ENCODE measurements at regions not wholly inside any gene's neighbourhood (a gene's known extent, or its start where the extent isn't known, plus 50 kb on each side); places are given as distances from the start of the nearest gene placed in this dataset.

DNA sequence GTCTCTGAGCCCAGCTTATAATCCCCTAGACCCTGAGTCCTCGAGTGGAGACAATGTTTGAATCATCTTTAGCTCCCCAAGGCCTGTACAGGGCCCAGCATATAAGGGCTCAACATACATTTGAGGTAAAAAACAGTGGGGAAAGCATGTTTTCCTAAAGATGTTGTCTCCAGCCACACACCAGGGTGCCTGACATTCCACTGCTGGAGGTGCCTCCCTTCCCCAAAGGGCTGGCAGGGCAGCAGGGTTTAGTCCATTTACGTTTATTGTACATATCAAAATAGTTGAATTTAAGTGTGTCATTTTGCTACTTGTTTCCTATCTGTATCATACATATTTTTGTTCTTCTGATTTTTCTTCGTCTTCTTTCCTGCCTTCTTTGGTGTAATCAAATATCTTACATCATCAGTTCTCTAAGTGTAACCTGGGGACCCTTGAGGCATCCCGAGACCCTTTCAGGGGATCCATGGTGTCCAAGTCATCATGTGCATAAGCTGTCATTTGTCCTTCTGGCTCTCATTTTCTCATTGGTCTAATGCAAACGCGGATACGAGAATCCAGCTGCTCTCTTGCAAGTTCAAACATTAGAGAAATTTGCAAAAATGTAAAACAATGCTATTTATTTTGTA lies 101.6 kb downstream of the PDGFA start:
- H3K27ac ChIP-seq (ENCODE audit: low read depth in 1 of 2, low read length in 2 of 2): no peak overlapping the region
- no peaks in the 10 kb centered on the region for H3K79me2 ChIP-seq (ENCODE audit: insufficient read depth, low read length)
- H3K9me3 Mint-ChIP-seq: peaks cover 13 to 38% (median 15%) of the 10 kb centered on the region in 7 donors
- no peaks in the 10 kb centered on the region for H3K36me3 ChIP-seq (replicated peaks in 1 of 2; ENCODE audit: control insufficient read depth in 1 of 2, insufficient read depth in 2 of 2, low read length in 2 of 2)
- WGBS (ENCODE audit: insufficient coverage): 80% methylated on average over 1 of the region's 7 CpGs
- H3K27me3 ChIP-seq (ENCODE audit: control insufficient read depth in 2 of 2, insufficient read depth in 2 of 2, low read length in 2 of 2): no peaks in the 10 kb centered on the region
- intact Hi-C loops (cut with micrococcal nuclease): no loop called here
- no peaks in the 10 kb centered on the region for H3K4me1 Mint-ChIP-seq
- no peak overlapping the region for H2AFZ ChIP-seq (ENCODE audit: insufficient read depth, low read depth, low read length, poor library complexity, severe bottlenecking)
- no peak overlapping the region for H3K4me3 Mint-ChIP-seq
- no peak for DNase-seq
- H3K36me3 Mint-ChIP-seq: no peaks in the 10 kb centered on the region
- no peaks in the 10 kb centered on the region for H3K4me1 ChIP-seq (ENCODE audit: control insufficient read depth in 1 of 2, insufficient read depth in 2 of 2, low read length in 2 of 2)
- TF ChIP-seq, protein P1, sequence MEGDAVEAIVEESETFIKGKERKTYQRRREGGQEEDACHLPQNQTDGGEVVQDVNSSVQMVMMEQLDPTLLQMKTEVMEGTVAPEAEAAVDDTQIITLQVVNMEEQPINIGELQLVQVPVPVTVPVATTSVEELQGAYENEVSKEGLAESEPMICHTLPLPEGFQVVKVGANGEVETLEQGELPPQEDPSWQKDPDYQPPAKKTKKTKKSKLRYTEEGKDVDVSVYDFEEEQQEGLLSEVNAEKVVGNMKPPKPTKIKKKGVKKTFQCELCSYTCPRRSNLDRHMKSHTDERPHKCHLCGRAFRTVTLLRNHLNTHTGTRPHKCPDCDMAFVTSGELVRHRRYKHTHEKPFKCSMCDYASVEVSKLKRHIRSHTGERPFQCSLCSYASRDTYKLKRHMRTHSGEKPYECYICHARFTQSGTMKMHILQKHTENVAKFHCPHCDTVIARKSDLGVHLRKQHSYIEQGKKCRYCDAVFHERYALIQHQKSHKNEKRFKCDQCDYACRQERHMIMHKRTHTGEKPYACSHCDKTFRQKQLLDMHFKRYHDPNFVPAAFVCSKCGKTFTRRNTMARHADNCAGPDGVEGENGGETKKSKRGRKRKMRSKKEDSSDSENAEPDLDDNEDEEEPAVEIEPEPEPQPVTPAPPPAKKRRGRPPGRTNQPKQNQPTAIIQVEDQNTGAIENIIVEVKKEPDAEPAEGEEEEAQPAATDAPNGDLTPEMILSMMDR (IDR thresholded peaks at IDR 0.05): no peak
- no peak overlapping the region for H3K4me3 ChIP-seq (replicated peaks in 1 of 3; ENCODE audit: low read depth in 2 of 3, low read length in 3 of 3)
- peaks cover 16 to 32% of the 10 kb centered on the region in 2 donors for H3K9me3 ChIP-seq (replicated peaks in 1 of 2; ENCODE audit: control insufficient read depth in 1 of 2, insufficient read depth in 1 of 2, low read length in 2 of 2)
- H3K9ac ChIP-seq (ENCODE audit: insufficient read depth, low read length, poor library complexity, severe bottlenecking): no peak overlapping the region
- H3K4me2 ChIP-seq (replicated peaks; ENCODE audit: extremely low read depth, low read length, poor library complexity, severe bottlenecking): no peak overlapping the region
- H3K27ac Mint-ChIP-seq: no peak overlapping the region
- H4K20me1 ChIP-seq (ENCODE audit: insufficient read depth, low read length): no peaks in the 10 kb centered on the region
- peaks cover 2 to 3% (median 2%) of the 10 kb centered on the region in 3 donors for H3K27me3 Mint-ChIP-seq (ENCODE audit: low read depth in 3 of 3)

DNA sequence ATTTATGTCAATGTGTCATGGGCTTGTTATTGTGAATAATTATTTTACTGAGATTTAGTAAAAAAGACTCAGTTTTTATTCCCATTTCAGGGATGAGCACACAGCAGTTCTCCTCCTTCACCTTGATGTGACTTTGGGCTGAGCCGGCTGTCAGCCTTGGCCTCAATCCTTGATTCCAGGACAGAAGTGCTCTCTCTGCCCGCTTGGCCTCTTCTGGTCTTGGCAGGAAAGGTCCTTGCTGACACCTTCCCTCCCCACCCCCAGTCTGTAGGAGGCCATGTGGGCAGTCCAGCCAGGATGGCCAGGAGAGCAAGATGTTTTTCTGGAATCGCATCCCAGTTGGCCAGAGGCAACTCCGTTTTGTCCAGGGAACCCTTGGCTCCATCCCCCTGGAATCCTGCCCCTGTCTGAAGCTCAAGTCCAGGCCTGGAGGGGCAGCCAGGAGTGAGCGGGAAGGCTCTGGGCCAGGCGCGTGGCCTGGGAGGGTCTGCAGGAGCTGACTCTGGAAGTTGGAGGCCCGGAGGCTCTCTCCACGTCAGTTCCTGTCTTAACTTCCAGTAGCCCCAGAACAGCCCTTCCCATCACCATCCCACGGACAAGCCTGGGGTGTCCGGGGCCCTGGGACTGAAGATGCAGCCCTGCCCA lies 100.9 kb downstream of the PDGFA start:
- WGBS (ENCODE audit: insufficient coverage): 96% methylated on average over 11 of the region's 11 CpGs
- Mint-ChIP-seq H3K36me3 (no peaks in the 10 kb centered on the region), H3K4me1 (no peaks in the 10 kb centered on the region), H3K27ac (no peak overlapping the region), H3K9me3 (peaks cover 13 to 38% (median 15%) of the 10 kb centered on the region in 7 donors), H3K4me3 (no peak overlapping the region), H3K27me3 (ENCODE audit: low read depth in 3 of 3) (peaks cover 2 to 3% (median 3%) of the 10 kb centered on the region in 3 donors)
- TF ChIP-seq, protein P1 (IDR thresholded peaks at IDR 0.05): no peak
- H3K27ac ChIP-seq (ENCODE audit: low read depth in 1 of 2, low read length in 2 of 2): no peak overlapping the region
- H3K4me2 ChIP-seq (replicated peaks; ENCODE audit: extremely low read depth, low read length, poor library complexity, severe bottlenecking): no peak overlapping the region
- H2AFZ ChIP-seq (ENCODE audit: insufficient read depth, low read depth, low read length, poor library complexity, severe bottlenecking): no peak overlapping the region
- DNase-seq: no peak
- no peaks in the 10 kb centered on the region for H3K27me3 ChIP-seq (ENCODE audit: control insufficient read depth in 2 of 2, insufficient read depth in 2 of 2, low read length in 2 of 2)
- no peak overlapping the region for H3K4me3 ChIP-seq (replicated peaks in 1 of 3; ENCODE audit: low read depth in 2 of 3, low read length in 3 of 3)
- no peaks in the 10 kb centered on the region for H3K4me1 ChIP-seq (ENCODE audit: control insufficient read depth in 1 of 2, insufficient read depth in 2 of 2, low read length in 2 of 2)
- intact Hi-C loops (cut with micrococcal nuclease): no loop called here
- no peaks in the 10 kb centered on the region for H3K36me3 ChIP-seq (replicated peaks in 1 of 2; ENCODE audit: control insufficient read depth in 1 of 2, insufficient read depth in 2 of 2, low read length in 2 of 2)
- H3K79me2 ChIP-seq (ENCODE audit: insufficient read depth, low read length): no peaks in the 10 kb centered on the region
- no peaks in the 10 kb centered on the region for H4K20me1 ChIP-seq (ENCODE audit: insufficient read depth, low read length)
- peaks cover 16 to 32% of the 10 kb centered on the region in 2 donors for H3K9me3 ChIP-seq (replicated peaks in 1 of 2; ENCODE audit: control insufficient read depth in 1 of 2, insufficient read depth in 1 of 2, low read length in 2 of 2)
- H3K9ac ChIP-seq (ENCODE audit: insufficient read depth, low read length, poor library complexity, severe bottlenecking): no peak overlapping the region

Measured in CD14-positive monocyte (primary cell).